GM23338 (cell line): ENCODE measurements at regions not wholly inside any gene's neighbourhood (a gene's known extent, or its start where the extent isn't known, plus 50 kb on each side); places are given as distances from the start of the nearest gene placed in this dataset.

ENCODE experiments used
- ATAC-seq: fragments of 200-7000 bp; cut with Tn5 transposase; 3 replicates; pipeline ENCODE4 v1.9.1; 2020
- DNase-seq: peaks from one replicate; pipeline ENCODE4 v3.0.0-alpha.2; 2015; ENCODE audit warnings: low spot score
- H2AFZ ChIP-seq: fragments of 200-600 bp; sonication (generic); 2 replicates; pipeline ENCODE4 v1.8.0; 2016; ENCODE audit warnings: antibody characterized with exemption, mild to moderate bottlenecking, moderate library complexity
- H3F3A ChIP-seq: fragments of 200-600 bp; sonication (generic); replicated peaks from 2 replicates; pipeline ENCODE4 v1.8.0; 2017; ENCODE audit warnings: antibody characterized with exemption, mixed run types, low read depth
- H3K27ac ChIP-seq: fragments of 200-600 bp; sonication (generic); 2 replicates; pipeline ENCODE4 v1.6.1; 2016; ENCODE audit warnings: low read depth
- H3K27me3 ChIP-seq: fragments of 200-600 bp; sonication (generic); 2 replicates; pipeline ENCODE4 v1.8.0; 2016; ENCODE audit warnings: mild to moderate bottlenecking, mixed run types, moderate library complexity; ENCODE audit not compliant: insufficient read depth
- H3K36me3 ChIP-seq: fragments of 200-600 bp; sonication (generic); 2 replicates; pipeline ENCODE4 v1.8.0; 2016; ENCODE audit warnings: mild to moderate bottlenecking; ENCODE audit not compliant: insufficient read depth
- H3K4me1 ChIP-seq: fragments of 200-600 bp; sonication (generic); 2 replicates; pipeline ENCODE4 v1.8.0; 2016; ENCODE audit warnings: mild to moderate bottlenecking, moderate library complexity; ENCODE audit not compliant: insufficient read depth
- H3K4me2 ChIP-seq: fragments of 200-600 bp; sonication (generic); 2 replicates; pipeline ENCODE4 v1.7.1; 2017; ENCODE audit warnings: mixed run types
- H3K4me3 ChIP-seq: fragments of 200-600 bp; sonication (generic); 2 replicates; pipeline ENCODE4 v1.6.1; 2016; ENCODE audit warnings: mixed run types
- H3K79me2 ChIP-seq: fragments of 200-600 bp; sonication (generic); replicated peaks from 2 replicates; pipeline ENCODE4 v1.8.0; 2017; ENCODE audit warnings: mild to moderate bottlenecking; ENCODE audit not compliant: insufficient read depth
- H3K9me2 ChIP-seq: fragments of 200-600 bp; sonication (generic); 2 replicates; pipeline ENCODE4 v1.8.0; 2017; ENCODE audit not compliant: insufficient read depth
- H4K20me1 ChIP-seq: fragments of 200-600 bp; sonication (generic); replicated peaks from 2 replicates; pipeline ENCODE4 v1.8.0; 2017; ENCODE audit warnings: mild to moderate bottlenecking; ENCODE audit not compliant: insufficient read depth
- H3K27ac Mint-ChIP-seq: 2 replicates; pipeline ENCODE4 v1.8.0; 2020; ENCODE audit warnings: inconsistent platforms, mild to moderate bottlenecking, moderate library complexity, mixed read lengths
- H3K27me3 Mint-ChIP-seq: 3 replicates; pipeline ENCODE4 v1.8.0; 2022; ENCODE audit warnings: low read depth, mild to moderate bottlenecking, moderate library complexity, mixed read lengths, inconsistent platforms; ENCODE audit not compliant: insufficient read depth, poor library complexity
- H3K36me3 Mint-ChIP-seq: 3 replicates; pipeline ENCODE4 v1.8.0; 2021; ENCODE audit warnings: low read depth, mild to moderate bottlenecking, inconsistent platforms, moderate library complexity, mixed read lengths
- H3K4me1 Mint-ChIP-seq: 3 replicates; pipeline ENCODE4 v1.8.0; 2020; ENCODE audit warnings: mild to moderate bottlenecking, inconsistent platforms, mixed read lengths
- H3K4me3 Mint-ChIP-seq: 3 replicates; pipeline ENCODE4 v1.8.0; 2021; ENCODE audit warnings: moderate library complexity, mild to moderate bottlenecking, inconsistent platforms, mixed read lengths
- H3K9me3 Mint-ChIP-seq: 3 replicates; pipeline ENCODE4 v1.8.0; 2020; ENCODE audit warnings: moderate library complexity, mild to moderate bottlenecking, inconsistent platforms, mixed read lengths
- CREB1 ChIP-seq: fragments of 250-450 bp; sonication (Bioruptor Pico); IDR thresholded peaks from 2 replicates; pipeline ENCODE4 v1.5.0; 2020; ENCODE audit warnings: low read depth, mild to moderate bottlenecking, moderate library complexity
- CTCF ChIP-seq, 2 experiments: fragments of 200-600 bp in 1 of 2; sonication (generic) in 1 of 2; conservative IDR thresholded peaks; 2 replicates each; pipeline versions ENCODE4 v1.5.1 to v1.6.1; 2016 to 2017; ENCODE audit warnings: antibody characterized with exemption in 2 of 2, low read depth in 2 of 2, mild to moderate bottlenecking in 2 of 2, moderate library complexity in 1 of 2
- ETS1 ChIP-seq: IDR thresholded peaks from 2 replicates; pipeline ENCODE4 v1.6.1; 2016; ENCODE audit warnings: antibody characterized with exemption
- EZH2 ChIP-seq: fragments of 200-600 bp; sonication (generic); IDR thresholded peaks from one replicate; pipeline ENCODE4 v1.8.0; 2017; ENCODE audit warnings: antibody characterized with exemption, mild to moderate bottlenecking, low read depth; ENCODE audit not compliant: unreplicated experiment
- EZH2phosphoT487 ChIP-seq: fragments of 200-600 bp; sonication (generic); IDR thresholded peaks from one replicate; pipeline ENCODE4 v1.8.1; 2018; ENCODE audit warnings: antibody characterized with exemption; ENCODE audit not compliant: unreplicated experiment
- JUNB ChIP-seq: IDR thresholded peaks from one replicate; pipeline ENCODE4 v1.6.1; 2016; ENCODE audit warnings: antibody characterized with exemption; ENCODE audit not compliant: unreplicated experiment
- NANOG ChIP-seq: IDR thresholded peaks from 2 replicates; pipeline ENCODE4 v1.6.1; 2016; ENCODE audit warnings: antibody characterized with exemption, borderline replicate concordance
- POLR2AphosphoS5 ChIP-seq: IDR thresholded peaks from 2 replicates; pipeline ENCODE4 v1.6.1; 2016; ENCODE audit warnings: antibody characterized with exemption, low read depth
- STAT1 ChIP-seq: IDR thresholded peaks from one replicate; pipeline ENCODE4 v1.6.1; 2016; ENCODE audit warnings: antibody characterized with exemption; ENCODE audit not compliant: unreplicated experiment
- ZNF114 ChIP-seq: fragments of 250-450 bp; sonication (Bioruptor Pico); IDR thresholded peaks from 2 replicates; pipeline ENCODE4 v1.5.0; 2020; ENCODE audit warnings: mild to moderate bottlenecking, moderate library complexity
- ZNF331 ChIP-seq: fragments of 250-450 bp; sonication (Bioruptor Pico); IDR thresholded peaks from 2 replicates; pipeline ENCODE4 v1.5.0; 2020; ENCODE audit warnings: low read depth, mild to moderate bottlenecking, moderate library complexity
- TF ChIP-seq, protein P1 (sequence below): IDR thresholded peaks from one replicate; pipeline ENCODE4 v1.6.1; 2018; ENCODE audit warnings: antibody characterized with exemption; ENCODE audit not compliant: unreplicated experiment
- TF ChIP-seq, protein P2 (sequence below): fragments of 250-450 bp; sonication (Bioruptor Pico); IDR thresholded peaks from 2 replicates; pipeline ENCODE4 v1.5.0; 2020; ENCODE audit warnings: mild to moderate bottlenecking, moderate library complexity

- Histone ChIP-seq H3K79me2 (no peaks in the 10 kb centered on the region), H3K27me3 (no peaks in the 10 kb centered on the region), H2AFZ (no peak overlapping the region), H3K4me3 (no peak overlapping the region), H3K36me3 (no peaks in the 10 kb centered on the region), H4K20me1 (no peaks in the 10 kb centered on the region), H3K27ac (no peak overlapping the region), H3K9me2 (no peaks in the 10 kb centered on the region), H3F3A (no peaks in the 10 kb centered on the region), H3K4me1 (no peaks in the 10 kb centered on the region; the same call in 1 of the 2 replicates), H3K4me2 (no peak overlapping the region)
- H3K9me3 Mint-ChIP-seq = no peaks in the 10 kb centered on the region
- no peaks in the 10 kb centered on the region for H3K36me3 Mint-ChIP-seq
- peaks cover 10% of the 10 kb centered on the region for H3K4me1 Mint-ChIP-seq
- ATAC-seq (no peak), DNase-seq (no peak)
- H3K4me3 Mint-ChIP-seq = no peak overlapping the region
- peaks cover 8% of the 10 kb centered on the region for H3K27me3 Mint-ChIP-seq
- TF ChIP-seq ETS1 (no peak), EZH2phosphoT487 (no peak), JUNB (no peak), ZNF331 (no peak), CTCF (conservative IDR thresholded peaks at IDR 0.05; ENCODE audit: low read depth in 2 of 2) (no peak), NANOG (no peak), POLR2AphosphoS5 (no peak), STAT1 (no peak), CREB1 (CRISPR knock-in tag) (no peak), ZNF114 (CRISPR knock-in tag) (no peak), EZH2 (no peak)
- TF ChIP-seq, protein P1, sequence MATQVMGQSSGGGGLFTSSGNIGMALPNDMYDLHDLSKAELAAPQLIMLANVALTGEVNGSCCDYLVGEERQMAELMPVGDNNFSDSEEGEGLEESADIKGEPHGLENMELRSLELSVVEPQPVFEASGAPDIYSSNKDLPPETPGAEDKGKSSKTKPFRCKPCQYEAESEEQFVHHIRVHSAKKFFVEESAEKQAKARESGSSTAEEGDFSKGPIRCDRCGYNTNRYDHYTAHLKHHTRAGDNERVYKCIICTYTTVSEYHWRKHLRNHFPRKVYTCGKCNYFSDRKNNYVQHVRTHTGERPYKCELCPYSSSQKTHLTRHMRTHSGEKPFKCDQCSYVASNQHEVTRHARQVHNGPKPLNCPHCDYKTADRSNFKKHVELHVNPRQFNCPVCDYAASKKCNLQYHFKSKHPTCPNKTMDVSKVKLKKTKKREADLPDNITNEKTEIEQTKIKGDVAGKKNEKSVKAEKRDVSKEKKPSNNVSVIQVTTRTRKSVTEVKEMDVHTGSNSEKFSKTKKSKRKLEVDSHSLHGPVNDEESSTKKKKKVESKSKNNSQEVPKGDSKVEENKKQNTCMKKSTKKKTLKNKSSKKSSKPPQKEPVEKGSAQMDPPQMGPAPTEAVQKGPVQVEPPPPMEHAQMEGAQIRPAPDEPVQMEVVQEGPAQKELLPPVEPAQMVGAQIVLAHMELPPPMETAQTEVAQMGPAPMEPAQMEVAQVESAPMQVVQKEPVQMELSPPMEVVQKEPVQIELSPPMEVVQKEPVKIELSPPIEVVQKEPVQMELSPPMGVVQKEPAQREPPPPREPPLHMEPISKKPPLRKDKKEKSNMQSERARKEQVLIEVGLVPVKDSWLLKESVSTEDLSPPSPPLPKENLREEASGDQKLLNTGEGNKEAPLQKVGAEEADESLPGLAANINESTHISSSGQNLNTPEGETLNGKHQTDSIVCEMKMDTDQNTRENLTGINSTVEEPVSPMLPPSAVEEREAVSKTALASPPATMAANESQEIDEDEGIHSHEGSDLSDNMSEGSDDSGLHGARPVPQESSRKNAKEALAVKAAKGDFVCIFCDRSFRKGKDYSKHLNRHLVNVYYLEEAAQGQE = no peak
- TF ChIP-seq, protein P2, sequence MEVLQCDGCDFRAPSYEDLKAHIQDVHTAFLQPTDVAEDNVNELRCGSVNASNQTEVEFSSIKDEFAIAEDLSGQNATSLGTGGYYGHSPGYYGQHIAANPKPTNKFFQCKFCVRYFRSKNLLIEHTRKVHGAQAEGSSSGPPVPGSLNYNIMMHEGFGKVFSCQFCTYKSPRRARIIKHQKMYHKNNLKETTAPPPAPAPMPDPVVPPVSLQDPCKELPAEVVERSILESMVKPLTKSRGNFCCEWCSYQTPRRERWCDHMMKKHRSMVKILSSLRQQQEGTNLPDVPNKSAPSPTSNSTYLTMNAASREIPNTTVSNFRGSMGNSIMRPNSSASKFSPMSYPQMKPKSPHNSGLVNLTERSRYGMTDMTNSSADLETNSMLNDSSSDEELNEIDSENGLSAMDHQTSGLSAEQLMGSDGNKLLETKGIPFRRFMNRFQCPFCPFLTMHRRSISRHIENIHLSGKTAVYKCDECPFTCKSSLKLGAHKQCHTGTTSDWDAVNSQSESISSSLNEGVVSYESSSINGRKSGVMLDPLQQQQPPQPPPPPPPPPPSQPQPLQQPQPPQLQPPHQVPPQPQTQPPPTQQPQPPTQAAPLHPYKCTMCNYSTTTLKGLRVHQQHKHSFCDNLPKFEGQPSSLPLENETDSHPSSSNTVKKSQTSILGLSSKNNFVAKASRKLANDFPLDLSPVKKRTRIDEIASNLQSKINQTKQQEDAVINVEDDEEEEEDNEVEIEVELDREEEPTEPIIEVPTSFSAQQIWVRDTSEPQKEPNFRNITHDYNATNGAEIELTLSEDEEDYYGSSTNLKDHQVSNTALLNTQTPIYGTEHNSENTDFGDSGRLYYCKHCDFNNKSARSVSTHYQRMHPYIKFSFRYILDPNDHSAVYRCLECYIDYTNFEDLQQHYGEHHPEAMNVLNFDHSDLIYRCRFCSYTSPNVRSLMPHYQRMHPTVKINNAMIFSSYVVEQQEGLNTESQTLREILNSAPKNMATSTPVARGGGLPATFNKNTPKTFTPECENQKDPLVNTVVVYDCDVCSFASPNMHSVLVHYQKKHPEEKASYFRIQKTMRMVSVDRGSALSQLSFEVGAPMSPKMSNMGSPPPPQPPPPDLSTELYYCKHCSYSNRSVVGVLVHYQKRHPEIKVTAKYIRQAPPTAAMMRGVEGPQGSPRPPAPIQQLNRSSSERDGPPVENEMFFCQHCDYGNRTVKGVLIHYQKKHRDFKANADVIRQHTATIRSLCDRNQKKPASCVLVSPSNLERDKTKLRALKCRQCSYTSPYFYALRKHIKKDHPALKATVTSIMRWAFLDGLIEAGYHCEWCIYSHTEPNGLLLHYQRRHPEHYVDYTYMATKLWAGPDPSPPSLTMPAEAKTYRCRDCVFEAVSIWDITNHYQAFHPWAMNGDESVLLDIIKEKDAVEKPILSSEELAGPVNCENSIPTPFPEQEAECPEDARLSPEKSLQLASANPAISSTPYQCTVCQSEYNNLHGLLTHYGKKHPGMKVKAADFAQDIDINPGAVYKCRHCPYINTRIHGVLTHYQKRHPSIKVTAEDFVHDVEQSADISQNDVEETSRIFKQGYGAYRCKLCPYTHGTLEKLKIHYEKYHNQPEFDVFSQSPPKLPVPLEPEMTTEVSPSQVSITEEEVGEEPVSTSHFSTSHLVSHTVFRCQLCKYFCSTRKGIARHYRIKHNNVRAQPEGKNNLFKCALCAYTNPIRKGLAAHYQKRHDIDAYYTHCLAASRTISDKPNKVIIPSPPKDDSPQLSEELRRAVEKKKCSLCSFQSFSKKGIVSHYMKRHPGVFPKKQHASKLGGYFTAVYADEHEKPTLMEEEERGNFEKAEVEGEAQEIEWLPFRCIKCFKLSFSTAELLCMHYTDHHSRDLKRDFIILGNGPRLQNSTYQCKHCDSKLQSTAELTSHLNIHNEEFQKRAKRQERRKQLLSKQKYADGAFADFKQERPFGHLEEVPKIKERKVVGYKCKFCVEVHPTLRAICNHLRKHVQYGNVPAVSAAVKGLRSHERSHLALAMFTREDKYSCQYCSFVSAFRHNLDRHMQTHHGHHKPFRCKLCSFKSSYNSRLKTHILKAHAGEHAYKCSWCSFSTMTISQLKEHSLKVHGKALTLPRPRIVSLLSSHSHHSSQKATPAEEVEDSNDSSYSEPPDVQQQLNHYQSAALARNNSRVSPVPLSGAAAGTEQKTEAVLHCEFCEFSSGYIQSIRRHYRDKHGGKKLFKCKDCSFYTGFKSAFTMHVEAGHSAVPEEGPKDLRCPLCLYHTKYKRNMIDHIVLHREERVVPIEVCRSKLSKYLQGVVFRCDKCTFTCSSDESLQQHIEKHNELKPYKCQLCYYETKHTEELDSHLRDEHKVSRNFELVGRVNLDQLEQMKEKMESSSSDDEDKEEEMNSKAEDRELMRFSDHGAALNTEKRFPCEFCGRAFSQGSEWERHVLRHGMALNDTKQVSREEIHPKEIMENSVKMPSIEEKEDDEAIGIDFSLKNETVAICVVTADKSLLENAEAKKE (CRISPR knock-in tag) = no peak
- H3K27ac Mint-ChIP-seq = no peak overlapping the region
Measured at GRCh38 chr5:135235551-135236227, 163.3 kb downstream of the MACROH2A1 start.
